ENCODE measurements at regions not wholly inside any gene's neighbourhood (a gene's known extent, or its start where the extent isn't known, plus 50 kb on each side); places are given as distances from the start of the nearest gene placed in this dataset.

- no peaks in the 10 kb centered on the region for H3K9me3 ChIP-seq (ENCODE audit: control insufficient read depth, low read length)
- no peak overlapping the region for H3K27ac ChIP-seq (ENCODE audit: low read depth, low read length, severe bottlenecking)
- WGBS, 2 experiments (ENCODE audit: insufficient coverage in 2 of 2): 9 to 13% methylated on average over 3 to 4 of the region's 8 CpGs
- H3K4me3 ChIP-seq (ENCODE audit: extremely low read depth, insufficient read depth, low read length, poor library complexity, severe bottlenecking): no peak overlapping the region
- no peaks in the 10 kb centered on the region for H3K36me3 ChIP-seq (ENCODE audit: control insufficient read depth, insufficient read depth, low read length)
- H3K4me1 ChIP-seq (ENCODE audit: control insufficient read depth, insufficient read depth, low read length, poor library complexity, severe bottlenecking): peaks cover 4% of the 10 kb centered on the region
Observed at GRCh38 chr5:155726267-155726666, 600.7 kb upstream of the SGCD start.

DNA sequence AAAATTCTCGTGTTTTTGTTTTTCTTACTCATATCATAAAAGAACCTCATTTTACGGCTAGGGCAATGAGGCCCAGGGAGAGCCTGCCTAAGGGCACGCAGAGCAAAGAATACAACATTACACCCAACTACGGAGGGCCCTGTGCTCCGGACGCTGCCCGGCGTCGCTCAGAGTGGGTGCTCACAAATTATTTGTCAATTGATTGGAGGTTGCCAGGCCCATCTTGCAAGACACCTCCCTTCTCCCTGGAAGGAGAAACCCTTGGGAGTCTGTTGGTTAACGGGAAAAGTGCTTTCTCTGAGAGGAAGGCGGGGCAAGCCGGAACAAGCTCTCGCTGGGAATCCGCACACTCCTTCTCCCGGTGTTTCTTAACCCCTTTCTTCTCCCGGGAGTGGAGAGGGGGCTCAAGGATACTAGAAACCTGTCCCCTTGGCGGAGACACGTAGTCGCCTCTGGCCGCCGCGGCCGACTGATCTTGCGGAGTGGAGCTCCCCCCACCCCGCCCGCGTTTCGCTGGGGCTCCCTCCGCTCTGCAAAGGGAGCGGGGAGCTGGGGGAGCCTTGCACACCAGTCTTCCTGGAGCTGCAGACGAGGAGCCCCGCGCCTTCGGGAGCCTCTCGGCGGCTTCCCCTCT, 599.3 kb upstream of the SGCD start:
- Histone ChIP-seq H3K9me3 (ENCODE audit: control insufficient read depth, low read length) (no peaks in the 10 kb centered on the region), H3K4me3 (ENCODE audit: extremely low read depth, insufficient read depth, low read length, poor library complexity, severe bottlenecking) (peak overlapping the region; percentile 37), H3K27ac (ENCODE audit: low read depth, low read length, severe bottlenecking) (no peak overlapping the region), H3K36me3 (ENCODE audit: control insufficient read depth, insufficient read depth, low read length) (no peaks in the 10 kb centered on the region), H3K4me1 (ENCODE audit: control insufficient read depth, insufficient read depth, low read length, poor library complexity, severe bottlenecking) (peaks cover 4% of the 10 kb centered on the region)
- WGBS, 2 experiments (ENCODE audit: insufficient coverage in 2 of 2): 1 to 2% methylated on average over 20 to 25 of the region's 36 CpGs

- 0% methylated on average over 48 to 58 of the region's 83 CpGs for WGBS, 2 experiments (ENCODE audit: insufficient coverage in 2 of 2)
- H3K27ac ChIP-seq (ENCODE audit: low read depth, low read length, severe bottlenecking): no peak overlapping the region
- H3K9me3 ChIP-seq (ENCODE audit: control insufficient read depth, low read length): no peaks in the 10 kb centered on the region
- peaks cover 4% of the 10 kb centered on the region for H3K4me1 ChIP-seq (ENCODE audit: control insufficient read depth, insufficient read depth, low read length, poor library complexity, severe bottlenecking)
- no peaks in the 10 kb centered on the region for H3K36me3 ChIP-seq (ENCODE audit: control insufficient read depth, insufficient read depth, low read length)
- peak overlapping the region; percentile 37 for H3K4me3 ChIP-seq (ENCODE audit: extremely low read depth, insufficient read depth, low read length, poor library complexity, severe bottlenecking)
Observed at GRCh38 chr5:155728146-155728856, 598.7 kb upstream of the SGCD start.

- 1 to 3% methylated on average over 46 to 51 of the region's 54 CpGs for WGBS, 2 experiments (ENCODE audit: insufficient coverage in 2 of 2)
- Histone ChIP-seq H3K4me1 (ENCODE audit: control insufficient read depth, insufficient read depth, low read length, poor library complexity, severe bottlenecking) (peaks cover 4% of the 10 kb centered on the region), H3K27ac (ENCODE audit: low read depth, low read length, severe bottlenecking) (no peak overlapping the region), H3K9me3 (ENCODE audit: control insufficient read depth, low read length) (no peaks in the 10 kb centered on the region), H3K36me3 (ENCODE audit: control insufficient read depth, insufficient read depth, low read length) (no peaks in the 10 kb centered on the region), H3K4me3 (ENCODE audit: extremely low read depth, insufficient read depth, low read length, poor library complexity, severe bottlenecking) (peak overlapping the region; percentile 37)
Observed at GRCh38 chr5:155728857-155729683, 597.9 kb upstream of the SGCD start.

- 2 to 3% methylated on average over 10 to 12 of the region's 13 CpGs for WGBS, 2 experiments (ENCODE audit: insufficient coverage in 2 of 2)
- no peak overlapping the region for H3K4me3 ChIP-seq (ENCODE audit: extremely low read depth, insufficient read depth, low read length, poor library complexity, severe bottlenecking)
Observed at GRCh38 chr5:155729684-155730059, 597.3 kb upstream of the SGCD start.

DNA sequence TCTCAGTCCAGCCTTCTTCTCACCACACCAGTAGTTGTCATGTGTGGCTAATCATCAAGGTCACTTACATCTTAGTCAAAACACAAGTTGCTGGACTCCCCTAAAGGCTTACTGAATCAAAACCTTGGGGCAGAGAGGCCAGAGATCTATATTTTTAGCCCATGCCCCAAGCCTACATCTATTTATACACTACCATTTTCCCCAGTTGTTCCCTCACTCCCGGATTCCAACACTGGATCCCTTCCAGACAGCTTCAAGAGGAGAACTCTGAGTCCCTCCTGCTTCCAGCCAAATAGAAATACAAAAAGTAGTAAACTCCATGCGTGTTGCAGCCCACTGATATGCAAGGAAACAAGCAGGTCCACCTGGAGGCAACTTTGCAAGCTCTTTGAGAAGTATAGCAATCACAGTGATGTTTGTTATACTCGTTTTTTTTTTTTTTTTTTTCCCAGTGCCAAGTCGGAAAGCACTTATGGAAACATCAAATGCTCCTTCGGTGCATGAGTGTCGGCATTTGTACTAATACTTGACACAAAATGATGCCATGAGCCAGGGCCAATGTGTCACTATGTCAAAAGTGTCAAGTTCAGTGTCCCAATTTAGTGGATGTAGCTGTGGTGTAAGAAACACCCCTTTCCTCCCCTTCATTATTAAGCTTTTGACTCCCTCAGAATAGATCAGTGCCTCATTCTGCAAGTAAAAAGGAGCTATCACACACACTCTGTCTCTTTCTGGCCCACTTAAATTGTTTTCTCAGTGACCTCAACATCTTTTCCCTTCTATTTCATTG, 594.2 kb upstream of the SGCD start:
- no peaks in the 10 kb centered on the region for H3K9me3 ChIP-seq (ENCODE audit: control insufficient read depth, low read length)
- H3K27ac ChIP-seq (ENCODE audit: low read depth, low read length, severe bottlenecking): no peak overlapping the region
- 68 to 95% methylated on average over 3 to 4 of the region's 6 CpGs for WGBS, 2 experiments (ENCODE audit: insufficient coverage in 2 of 2)
- H3K4me3 ChIP-seq (ENCODE audit: extremely low read depth, insufficient read depth, low read length, poor library complexity, severe bottlenecking): no peak overlapping the region
- H3K36me3 ChIP-seq (ENCODE audit: control insufficient read depth, insufficient read depth, low read length): no peaks in the 10 kb centered on the region
- H3K4me1 ChIP-seq (ENCODE audit: control insufficient read depth, insufficient read depth, low read length, poor library complexity, severe bottlenecking): peaks cover 4% of the 10 kb centered on the region

More at GRCh38 chr5:155729684-155730059, 597.3 kb upstream of the SGCD start:
- H3K36me3 ChIP-seq (ENCODE audit: control insufficient read depth, insufficient read depth, low read length): no peaks in the 10 kb centered on the region
- no peaks in the 10 kb centered on the region for H3K9me3 ChIP-seq (ENCODE audit: control insufficient read depth, low read length)
- peaks cover 4% of the 10 kb centered on the region for H3K4me1 ChIP-seq (ENCODE audit: control insufficient read depth, insufficient read depth, low read length, poor library complexity, severe bottlenecking)
- no peak overlapping the region for H3K27ac ChIP-seq (ENCODE audit: low read depth, low read length, severe bottlenecking)

GRCh38 chr5:155733935-155734334, 593.0 kb upstream of the SGCD start:
- H3K36me3 ChIP-seq (ENCODE audit: control insufficient read depth, insufficient read depth, low read length): no peaks in the 10 kb centered on the region
- peaks cover 2% of the 10 kb centered on the region for H3K4me1 ChIP-seq (ENCODE audit: control insufficient read depth, insufficient read depth, low read length, poor library complexity, severe bottlenecking)
- WGBS, 2 experiments (ENCODE audit: insufficient coverage in 2 of 2): no CpG with 5 or more reads among the region's 1 CpG
- no peaks in the 10 kb centered on the region for H3K9me3 ChIP-seq (ENCODE audit: control insufficient read depth, low read length)
- H3K27ac ChIP-seq (ENCODE audit: low read depth, low read length, severe bottlenecking): no peak overlapping the region
- H3K4me3 ChIP-seq (ENCODE audit: extremely low read depth, insufficient read depth, low read length, poor library complexity, severe bottlenecking): no peak overlapping the region

DNA sequence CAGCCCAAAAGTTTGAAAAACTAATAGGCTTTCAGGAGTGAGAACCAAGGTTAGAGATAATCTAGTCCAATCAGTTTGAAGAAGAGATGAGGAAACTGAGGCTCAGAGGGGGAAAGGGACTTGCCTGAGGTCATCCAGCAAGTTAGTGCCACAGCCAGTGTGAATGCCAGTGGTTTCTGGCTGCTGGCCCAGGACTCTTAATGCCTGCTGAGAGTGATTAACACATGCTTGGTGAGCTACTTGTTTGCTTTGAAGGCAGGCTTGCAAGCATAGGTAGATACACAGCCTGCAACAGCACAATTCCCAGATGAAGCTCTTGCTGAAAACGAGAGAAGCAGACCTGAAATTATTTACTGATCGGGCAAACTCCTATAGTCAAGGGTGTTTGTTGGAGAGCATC, 591.6 kb upstream of the SGCD start:
- Histone ChIP-seq H3K4me3 (ENCODE audit: extremely low read depth, insufficient read depth, low read length, poor library complexity, severe bottlenecking) (no peak overlapping the region), H3K4me1 (ENCODE audit: control insufficient read depth, insufficient read depth, low read length, poor library complexity, severe bottlenecking) (no peaks in the 10 kb centered on the region), H3K36me3 (ENCODE audit: control insufficient read depth, insufficient read depth, low read length) (no peaks in the 10 kb centered on the region), H3K27ac (ENCODE audit: low read depth, low read length, severe bottlenecking) (no peak overlapping the region), H3K9me3 (ENCODE audit: control insufficient read depth, low read length) (no peaks in the 10 kb centered on the region)
- WGBS, 2 experiments (ENCODE audit: insufficient coverage in 2 of 2): 30 to 33% methylated on average over 2 of the region's 2 CpGs

DNA sequence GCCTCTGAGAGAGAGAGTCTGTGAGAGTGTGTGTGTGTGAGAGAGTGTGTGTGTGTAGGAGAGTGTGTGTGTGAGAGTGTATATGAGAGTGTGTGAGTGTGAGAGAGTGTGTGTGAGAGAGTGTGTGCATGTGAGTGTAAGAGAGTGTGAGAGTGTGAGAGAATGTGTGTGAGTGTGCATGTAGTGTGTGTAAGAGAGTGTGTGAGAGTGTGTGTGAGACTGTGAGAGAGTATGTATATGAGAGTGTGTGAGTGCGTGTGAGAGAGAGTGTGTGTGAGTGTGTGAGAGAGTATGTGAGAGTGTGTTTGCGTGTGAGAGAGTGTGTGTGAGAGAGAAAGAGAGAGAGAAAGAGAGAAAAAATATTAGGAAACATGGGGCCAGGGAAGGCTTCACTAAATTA, 588.3 kb upstream of the SGCD start:
- H3K27ac ChIP-seq (ENCODE audit: low read depth, low read length, severe bottlenecking): no peak overlapping the region

DNA sequence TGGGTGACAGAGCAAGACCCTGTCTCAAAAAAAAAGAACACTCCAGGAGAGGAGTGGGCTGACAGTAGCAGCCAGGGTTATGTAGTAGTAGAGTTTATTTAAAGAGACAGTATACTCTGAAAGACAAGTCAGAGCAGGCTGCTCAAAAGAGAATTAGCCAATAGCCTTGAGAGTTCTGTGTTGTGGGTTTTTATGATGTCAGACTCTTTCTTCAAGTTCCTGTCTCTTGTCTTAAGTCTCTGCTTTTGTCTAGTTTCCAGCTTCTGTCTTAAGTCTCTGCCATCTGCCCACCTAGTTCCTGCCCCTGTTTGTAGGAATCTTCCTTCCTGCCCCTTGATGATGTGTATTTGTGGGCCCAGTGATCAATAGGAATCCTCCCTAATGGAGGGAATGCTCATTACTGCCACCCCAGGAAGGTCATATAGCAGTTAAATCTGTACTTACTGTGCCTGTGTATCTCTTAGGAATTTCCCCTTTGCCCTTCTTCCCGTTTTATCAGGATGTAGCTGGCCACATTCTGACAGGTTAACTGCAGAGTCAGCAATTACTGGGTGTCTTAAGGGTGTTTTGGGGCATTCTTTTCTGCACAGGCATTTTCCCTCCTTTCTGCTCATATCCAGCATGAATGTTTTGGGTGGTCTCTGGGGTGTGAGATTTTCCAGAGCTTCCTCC, 580.5 kb upstream of the SGCD start:
- Histone ChIP-seq H3K4me1 (ENCODE audit: control insufficient read depth, insufficient read depth, low read length, poor library complexity, severe bottlenecking) (no peaks in the 10 kb centered on the region), H3K36me3 (ENCODE audit: control insufficient read depth, insufficient read depth, low read length) (no peaks in the 10 kb centered on the region), H3K27ac (ENCODE audit: low read depth, low read length, severe bottlenecking) (no peak overlapping the region), H3K4me3 (ENCODE audit: extremely low read depth, insufficient read depth, low read length, poor library complexity, severe bottlenecking) (no peak overlapping the region), H3K9me3 (ENCODE audit: control insufficient read depth, low read length) (no peaks in the 10 kb centered on the region)
- WGBS, 2 experiments (ENCODE audit: insufficient coverage in 2 of 2): no CpG with 5 or more reads among the region's 1 CpG

More for the DNA sequence above, 588.3 kb upstream of the SGCD start:
- Histone ChIP-seq H3K36me3 (ENCODE audit: control insufficient read depth, insufficient read depth, low read length) (no peaks in the 10 kb centered on the region), H3K9me3 (ENCODE audit: control insufficient read depth, low read length) (no peaks in the 10 kb centered on the region), H3K4me3 (ENCODE audit: extremely low read depth, insufficient read depth, low read length, poor library complexity, severe bottlenecking) (no peak overlapping the region), H3K4me1 (ENCODE audit: control insufficient read depth, insufficient read depth, low read length, poor library complexity, severe bottlenecking) (no peaks in the 10 kb centered on the region)
- 86 to 91% methylated on average over 2 of the region's 2 CpGs for WGBS, 2 experiments (ENCODE audit: insufficient coverage in 2 of 2)
